Suprapubic skin (tissue), 4 donors: ENCODE measurements at regions not wholly inside any gene's neighbourhood (a gene's known extent, or its start where the extent isn't known, plus 50 kb on each side); places are given as distances from the start of the nearest gene placed in this dataset.

ENCODE experiments used
- CTCF ChIP-seq, 2 donors: fragments of 200-600 bp in 1 of 2; fragments of 450-650 bp in 1 of 2; sonication (generic) in 1 of 2; IDR thresholded peaks; one replicate each; pipeline ENCODE4 v1.5.1; 2016 to 2019; ENCODE audit warnings: antibody characterized with exemption in 2 of 2, mild to moderate bottlenecking in 1 of 2, moderate library complexity in 1 of 2
- POLR2A ChIP-seq, 2 donors: fragments of 450-650 bp; IDR thresholded peaks; one replicate each; pipeline ENCODE4 v1.6.1; 2017; ENCODE audit warnings: antibody characterized with exemption in 2 of 2, mild to moderate bottlenecking in 2 of 2, moderate library complexity in 2 of 2
- POLR2AphosphoS5 ChIP-seq, 3 donors: sonication (generic); formaldehyde crosslinking; IDR thresholded peaks; one replicate each; pipeline ENCODE4 v1.6.1; 2017; ENCODE audit warnings: antibody characterized with exemption in 3 of 3

GRCh38 chr4:120207021-120207420 lies 140.4 kb upstream of the MAD2L1 start:
- TF ChIP-seq CTCF (IDR thresholded peaks at IDR 0.05) (no peak), POLR2A (IDR thresholded peaks at IDR 0.05) (no peak), POLR2AphosphoS5 (IDR thresholded peaks at IDR 0.05) (no peak)
